H9 (cell line): ENCODE measurements at regions not wholly inside any gene's neighbourhood (a gene's known extent, or its start where the extent isn't known, plus 50 kb on each side); places are given as distances from the start of the nearest gene placed in this dataset.

Source experiments
- DNase-seq: peaks from one replicate; pipeline ENCODE4 v3.0.0-alpha.2; 2017
- H2AFZ ChIP-seq: one replicate; pipeline ENCODE4 v1.6.1; 2013; ENCODE audit warnings: mild to moderate bottlenecking, low read length, control low read depth, moderate library complexity
- H2AK5ac ChIP-seq: 2 replicates; pipeline ENCODE4 v1.6.1; 2013; ENCODE audit warnings: low read length, control low read depth, mixed read lengths; ENCODE audit not compliant: insufficient read length
- H2BK120ac ChIP-seq: one replicate; pipeline ENCODE4 v1.6.1; 2013; ENCODE audit warnings: low read depth, mild to moderate bottlenecking, low read length, control low read depth, inconsistent platforms; ENCODE audit not compliant: poor library complexity, severe bottlenecking
- H2BK12ac ChIP-seq: 2 replicates; pipeline ENCODE4 v1.6.1; 2013; ENCODE audit warnings: low read length, control low read depth, mixed read lengths, low read depth; ENCODE audit not compliant: insufficient read length
- H2BK15ac ChIP-seq: 2 replicates; pipeline ENCODE4 v1.6.1; 2013; ENCODE audit warnings: low read depth, low read length, control low read depth
- H2BK20ac ChIP-seq: one replicate; pipeline ENCODE4 v1.6.1; 2013; ENCODE audit warnings: low read depth, mild to moderate bottlenecking, low read length, control low read depth, inconsistent platforms; ENCODE audit not compliant: poor library complexity, severe bottlenecking
- H2BK5ac ChIP-seq: 2 replicates; pipeline ENCODE4 v1.6.1; 2013; ENCODE audit warnings: low read length, control low read depth, mixed read lengths; ENCODE audit not compliant: insufficient read length
- H3K14ac ChIP-seq: 2 replicates; pipeline ENCODE4 v1.6.1; 2013; ENCODE audit warnings: low read length, control low read depth; ENCODE audit not compliant: insufficient read depth
- H3K18ac ChIP-seq: 2 replicates; pipeline ENCODE4 v1.6.1; 2013; ENCODE audit warnings: low read depth, mild to moderate bottlenecking, mixed read lengths, low read length, control low read depth; ENCODE audit not compliant: insufficient read length
- H3K23ac ChIP-seq: 2 replicates; pipeline ENCODE4 v1.6.1; 2013; ENCODE audit warnings: low read length, control low read depth, mixed read lengths, low read depth; ENCODE audit not compliant: insufficient read length
- H3K23me2 ChIP-seq: 2 replicates; pipeline ENCODE4 v1.6.1; 2013; ENCODE audit warnings: low read depth, mild to moderate bottlenecking, mixed read lengths, low read length, control low read depth; ENCODE audit not compliant: insufficient read length, poor library complexity, severe bottlenecking
- H3K27ac ChIP-seq: 2 replicates; pipeline ENCODE4 v1.5.1; 2013; ENCODE audit warnings: low read length, control low read depth, mixed read lengths, low read depth; ENCODE audit not compliant: insufficient read length
- H3K27me3 ChIP-seq: 2 replicates; pipeline ENCODE4 v1.6.1; 2013; ENCODE audit warnings: low read length, control low read depth, inconsistent platforms; ENCODE audit not compliant: insufficient read depth
- H3K4ac ChIP-seq: 2 replicates; pipeline ENCODE4 v1.6.1; 2013; ENCODE audit warnings: low read depth, mild to moderate bottlenecking, control low read depth, inconsistent platforms, low read length, moderate library complexity
- H3K4me1 ChIP-seq: 2 replicates; pipeline ENCODE4 v1.6.1; 2013; ENCODE audit warnings: low read length, control low read depth, inconsistent platforms; ENCODE audit not compliant: insufficient read depth
- H3K4me2 ChIP-seq: 2 replicates; pipeline ENCODE4 v1.6.1; 2013; ENCODE audit warnings: low read length, control low read depth, mixed read lengths; ENCODE audit not compliant: insufficient read length, insufficient read depth
- H3K56ac ChIP-seq: 2 replicates; pipeline ENCODE4 v1.6.1; 2013; ENCODE audit warnings: low read depth, mild to moderate bottlenecking, mixed read lengths, low read length, control low read depth; ENCODE audit not compliant: insufficient read length
- H3K79me1 ChIP-seq: 2 replicates; pipeline ENCODE4 v1.6.1; 2013; ENCODE audit warnings: low read depth, mild to moderate bottlenecking, moderate library complexity, low read length, control low read depth, inconsistent platforms; ENCODE audit not compliant: insufficient read depth, poor library complexity, severe bottlenecking
- H3K79me2 ChIP-seq: 2 replicates; pipeline ENCODE4 v1.6.1; 2013; ENCODE audit warnings: low read length, control low read depth, inconsistent platforms; ENCODE audit not compliant: insufficient read depth
- H3K9ac ChIP-seq: 2 replicates; pipeline ENCODE4 v1.6.1; 2013; ENCODE audit warnings: low read length, control low read depth, mixed read lengths; ENCODE audit not compliant: insufficient read length; ENCODE audit errors: extremely low read depth
- H3K9me3 ChIP-seq: one replicate; pipeline ENCODE4 v1.6.1; 2013; ENCODE audit warnings: low read depth, low read length, inconsistent platforms; ENCODE audit not compliant: control insufficient read depth
- H3T11ph ChIP-seq: one replicate; pipeline ENCODE4 v1.6.1; 2013; ENCODE audit warnings: mild to moderate bottlenecking, low read length, control low read depth, inconsistent platforms
- H4K20me1 ChIP-seq: one replicate; pipeline ENCODE4 v1.6.1; 2013; ENCODE audit not compliant: control insufficient read depth, insufficient read length, insufficient read depth
- H4K5ac ChIP-seq: 2 replicates; pipeline ENCODE4 v1.6.1; 2013; ENCODE audit warnings: low read depth, mild to moderate bottlenecking, mixed read lengths, low read length, control low read depth; ENCODE audit not compliant: insufficient read length
- H4K8ac ChIP-seq: replicated peaks from 2 replicates; pipeline ENCODE4 v1.6.1; 2013; ENCODE audit warnings: low read length, control low read depth, mixed read lengths, low read depth; ENCODE audit not compliant: insufficient read length
- H4K91ac ChIP-seq: 2 replicates; pipeline ENCODE4 v1.6.1; 2013; ENCODE audit warnings: low read depth, mild to moderate bottlenecking, moderate library complexity, mixed read lengths, low read length, control low read depth; ENCODE audit not compliant: insufficient read length
- H3K27ac Mint-ChIP-seq, 3 experiments: 2 replicates in 2 of 3; 3 replicates in 1 of 3; pipeline ENCODE4 v1.8.0; 2020 to 2021; ENCODE audit warnings: mixed read lengths in 3 of 3, mild to moderate bottlenecking in 1 of 3, moderate library complexity in 1 of 3
- H3K27me3 Mint-ChIP-seq: 2 replicates; pipeline ENCODE4 v1.8.0; 2021; ENCODE audit warnings: low read depth, mild to moderate bottlenecking, moderate library complexity, mixed read lengths
- H3K36me3 Mint-ChIP-seq, 3 experiments: 2 replicates in 2 of 3; 3 replicates in 1 of 3; pipeline ENCODE4 v1.8.0; 2020 to 2021; ENCODE audit warnings: low read depth in 3 of 3, mixed read lengths in 3 of 3; ENCODE audit not compliant: insufficient read depth in 1 of 3
- H3K4me1 Mint-ChIP-seq, 2 experiments: 2 replicates each; pipeline ENCODE4 v1.8.0; 2020; ENCODE audit warnings: mixed read lengths in 2 of 2
- H3K4me3 Mint-ChIP-seq, 2 experiments: 2 replicates in 1 of 2; 3 replicates in 1 of 2; pipeline ENCODE4 v1.8.0; 2020 to 2021; ENCODE audit warnings: mild to moderate bottlenecking in 2 of 2, mixed read lengths in 2 of 2, moderate library complexity in 1 of 2
- H3K9me3 Mint-ChIP-seq, 2 experiments: 2 replicates in 1 of 2; 3 replicates in 1 of 2; pipeline ENCODE4 v1.8.0; 2020; ENCODE audit warnings: mild to moderate bottlenecking in 2 of 2, mixed read lengths in 2 of 2, moderate library complexity in 1 of 2
- whole genome bisulfite sequencing: extraction: QIAGEN DNeasy Blood & Tissue Kit; methylation state at CpG from one replicate; pipeline ENCODE4 v1.1.7; 2013; ENCODE audit warnings: missing lambda C conversion rate, low lambda C conversion rate, mixed read lengths; ENCODE audit not compliant: insufficient read length; ENCODE audit errors: extremely low coverage; 5-methylcytosine and 5-hydroxymethylcytosine counted together
- TF ChIP-seq, protein P1 (sequence below): fragments of 200-600 bp; sonication (generic); conservative IDR thresholded peaks from 3 replicates; pipeline ENCODE4 v1.8.0; 2021; ENCODE audit warnings: antibody characterized with exemption, mild to moderate bottlenecking

DNA sequence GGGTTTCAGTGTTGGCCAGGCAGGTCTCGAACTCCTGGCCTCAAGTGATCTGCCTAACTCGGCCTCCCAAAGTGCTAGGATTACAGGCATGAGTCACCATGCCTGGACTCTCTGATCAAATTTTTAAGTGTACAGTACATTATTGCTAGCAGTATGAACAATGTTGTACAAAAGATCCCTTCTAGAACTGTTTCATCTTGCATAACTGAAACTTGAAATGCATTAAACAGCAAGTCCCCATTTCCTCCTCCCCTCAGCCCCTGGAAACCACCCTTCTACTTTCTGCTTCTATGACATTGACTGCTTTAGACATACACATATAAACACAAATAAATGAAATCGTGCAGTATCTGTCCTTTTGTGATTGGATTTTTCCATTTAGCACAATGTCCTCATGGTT lies 463.4 kb downstream of the PTPRC start:
- Histone ChIP-seq H2AFZ (no peak overlapping the region), H2BK12ac (no peak overlapping the region), H3K27me3 (no peaks in the 10 kb centered on the region), H2BK5ac (no peak overlapping the region), H3K4ac (no peak overlapping the region), H3K14ac (no peak overlapping the region), H2AK5ac (no peak overlapping the region), H3K9ac (no peak overlapping the region), H3K18ac (no peak overlapping the region), H3K4me1 (no peaks in the 10 kb centered on the region), H2BK15ac (no peak overlapping the region), H3T11ph (no peak overlapping the region), H4K5ac (no peak overlapping the region), H3K56ac (no peak overlapping the region), H3K23me2 (no peaks in the 10 kb centered on the region), H3K9me3 (no peaks in the 10 kb centered on the region), H2BK120ac (no peak overlapping the region), H3K4me2 (no peak overlapping the region), H3K79me2 (no peaks in the 10 kb centered on the region), H3K79me1 (no peaks in the 10 kb centered on the region), H3K23ac (no peak overlapping the region), H4K91ac (no peak overlapping the region), H3K27ac (no peak overlapping the region), H4K8ac (no peak overlapping the region), H2BK20ac (no peak overlapping the region), H4K20me1 (no peaks in the 10 kb centered on the region)
- no peak for DNase-seq
- TF ChIP-seq, protein P1, sequence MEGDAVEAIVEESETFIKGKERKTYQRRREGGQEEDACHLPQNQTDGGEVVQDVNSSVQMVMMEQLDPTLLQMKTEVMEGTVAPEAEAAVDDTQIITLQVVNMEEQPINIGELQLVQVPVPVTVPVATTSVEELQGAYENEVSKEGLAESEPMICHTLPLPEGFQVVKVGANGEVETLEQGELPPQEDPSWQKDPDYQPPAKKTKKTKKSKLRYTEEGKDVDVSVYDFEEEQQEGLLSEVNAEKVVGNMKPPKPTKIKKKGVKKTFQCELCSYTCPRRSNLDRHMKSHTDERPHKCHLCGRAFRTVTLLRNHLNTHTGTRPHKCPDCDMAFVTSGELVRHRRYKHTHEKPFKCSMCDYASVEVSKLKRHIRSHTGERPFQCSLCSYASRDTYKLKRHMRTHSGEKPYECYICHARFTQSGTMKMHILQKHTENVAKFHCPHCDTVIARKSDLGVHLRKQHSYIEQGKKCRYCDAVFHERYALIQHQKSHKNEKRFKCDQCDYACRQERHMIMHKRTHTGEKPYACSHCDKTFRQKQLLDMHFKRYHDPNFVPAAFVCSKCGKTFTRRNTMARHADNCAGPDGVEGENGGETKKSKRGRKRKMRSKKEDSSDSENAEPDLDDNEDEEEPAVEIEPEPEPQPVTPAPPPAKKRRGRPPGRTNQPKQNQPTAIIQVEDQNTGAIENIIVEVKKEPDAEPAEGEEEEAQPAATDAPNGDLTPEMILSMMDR, result no peak
- Mint-ChIP-seq H3K9me3 (peaks cover 2 to 8% of the 10 kb centered on the region in 2 experiments; a peak in 3 of 5 replicates), H3K4me1 (no peaks in the 10 kb centered on the region), H3K27me3 (no peaks in the 10 kb centered on the region), H3K36me3 (peaks cover 0 to 7% (median 0%) of the 10 kb centered on the region in 3 experiments; a peak in 1 of 7 replicates), H3K4me3 (no peak overlapping the region), H3K27ac (no peak overlapping the region)
- WGBS, result no CpG with 5 or more reads among the region's 3 CpGs
